Epithelial cell of proximal tubule (primary cell): ENCODE measurements at regions not wholly inside any gene's neighbourhood (a gene's known extent, or its start where the extent isn't known, plus 50 kb on each side); places are given as distances from the start of the nearest gene placed in this dataset.

Experiments used
- DNase-seq: peaks from one replicate; pipeline ENCODE4 v3.0.0-alpha.2; 2011; ENCODE audit warnings: low read depth
- H3K4me3 ChIP-seq: 2 replicates; pipeline ENCODE4 v1.5.1; 2011; ENCODE audit warnings: low read depth, mild to moderate bottlenecking, low read length
- CTCF ChIP-seq: conservative IDR thresholded peaks from 2 replicates; pipeline ENCODE4 v1.5.1; 2012; ENCODE audit warnings: low read depth, mild to moderate bottlenecking, low read length

DNA sequence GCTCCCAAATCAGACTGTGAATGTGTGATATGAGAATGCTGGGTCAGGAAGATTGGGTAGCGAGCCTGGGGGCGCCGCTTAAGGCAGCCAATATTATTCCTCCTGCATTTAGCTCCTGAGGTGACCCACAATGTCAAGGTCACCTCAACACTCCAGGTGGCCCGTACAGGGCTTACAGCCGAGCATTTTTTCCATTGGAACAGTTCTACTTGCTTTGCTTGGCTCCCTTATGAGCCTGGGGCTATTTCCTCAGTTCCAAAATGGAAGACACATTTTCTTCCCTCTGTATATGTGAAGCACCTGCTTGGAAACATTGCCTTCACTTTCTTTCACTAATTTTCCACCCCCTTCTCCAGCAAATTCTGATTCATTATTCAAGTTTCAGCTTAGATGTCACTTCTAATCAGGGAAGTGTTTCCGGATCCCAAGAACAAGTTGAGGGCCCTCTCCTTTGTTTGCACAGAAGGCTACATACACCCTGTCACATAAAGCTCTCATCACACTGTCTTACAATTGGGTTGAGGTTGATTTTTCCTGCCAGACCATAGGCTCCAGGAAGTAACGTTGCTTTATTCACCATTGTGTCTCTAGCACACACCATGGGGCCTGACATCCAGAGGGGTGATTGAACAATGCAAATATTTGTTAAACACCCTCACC is 330.2 kb downstream of the PIK3R1 start:
- no peak for TF ChIP-seq CTCF
- no peak overlapping the region for H3K4me3 ChIP-seq
- DNase-seq = no peak

DNA sequence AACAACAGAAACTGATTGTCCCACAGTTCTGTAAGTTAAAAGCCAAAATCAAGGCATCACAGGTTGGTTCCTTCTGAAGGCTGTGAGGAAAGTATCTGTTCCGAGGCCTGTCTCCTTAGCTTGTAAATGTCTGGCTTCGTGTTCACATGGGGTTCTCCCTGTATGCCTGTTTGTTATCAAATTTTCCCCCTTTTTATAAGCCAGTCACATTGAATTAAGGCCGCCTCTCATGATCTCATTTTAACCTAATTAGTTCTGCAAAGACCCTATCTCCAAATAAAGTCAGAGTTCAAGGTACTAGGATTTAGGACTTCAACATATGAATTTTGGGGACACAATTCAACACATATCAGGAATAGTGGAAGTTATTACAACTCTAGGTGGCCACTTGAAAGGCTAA is 331.5 kb downstream of the PIK3R1 start:
- no peak for DNase-seq
- TF ChIP-seq CTCF = no peak
- no peak overlapping the region for H3K4me3 ChIP-seq

DNA sequence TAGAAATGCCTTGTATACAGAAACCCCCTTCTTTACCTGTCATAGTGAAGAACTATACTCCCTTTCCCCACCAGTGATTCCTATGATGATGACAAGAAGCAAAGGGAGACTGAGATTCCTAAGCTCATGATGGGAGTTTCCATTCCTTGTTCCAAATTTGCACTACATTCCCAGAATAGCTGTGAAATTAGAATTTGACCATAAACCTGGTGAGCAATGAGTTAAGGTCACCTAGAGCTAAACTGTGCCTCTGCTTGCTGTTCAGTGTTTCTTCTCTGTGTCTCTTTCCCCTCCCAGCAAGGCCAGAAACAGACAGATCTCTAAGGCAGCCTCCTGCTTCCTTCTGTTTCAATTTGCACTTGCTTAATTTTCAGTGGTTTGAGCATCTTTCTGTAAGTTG is 332.1 kb downstream of the PIK3R1 start:
- no peak for TF ChIP-seq CTCF
- no peak for DNase-seq

DNA sequence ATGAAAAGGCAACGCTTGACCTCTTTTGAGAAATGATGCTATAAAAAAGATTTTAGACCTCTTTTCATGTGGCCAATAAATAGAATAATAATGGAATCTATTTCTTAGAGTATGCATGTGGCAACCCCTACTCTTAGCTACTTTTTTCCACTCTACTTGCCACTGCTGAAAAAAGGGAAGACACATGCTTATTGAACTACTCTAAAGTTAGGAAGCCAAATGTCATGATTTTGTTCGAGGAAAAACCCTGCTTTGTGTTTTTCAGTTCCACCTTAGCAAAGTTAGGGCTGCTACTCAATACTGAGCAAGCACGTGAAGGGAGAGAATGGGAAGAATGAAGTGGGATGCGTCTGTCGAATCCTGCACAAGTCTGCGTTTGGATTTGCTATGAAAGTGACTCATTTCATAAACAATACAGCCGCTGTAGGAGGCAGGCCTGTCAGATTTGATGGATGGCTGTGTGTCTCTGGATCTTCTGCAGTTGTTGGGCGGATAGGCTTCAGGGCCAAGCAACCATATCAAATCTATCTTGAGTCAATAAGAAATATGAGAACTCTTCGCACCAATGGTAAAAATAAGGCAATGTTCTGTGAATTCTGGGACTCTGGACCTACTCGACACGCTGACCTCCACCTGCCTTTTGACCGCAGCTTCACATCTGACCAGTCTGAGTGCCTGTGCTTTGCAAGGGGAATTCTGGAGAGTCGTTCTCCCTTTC is 333.6 kb downstream of the PIK3R1 start:
- no peak overlapping the region for H3K4me3 ChIP-seq
- no peak for TF ChIP-seq CTCF
- no peak for DNase-seq

More for the DNA sequence above, 332.1 kb downstream of the PIK3R1 start:
- H3K4me3 ChIP-seq = no peak overlapping the region

DNA sequence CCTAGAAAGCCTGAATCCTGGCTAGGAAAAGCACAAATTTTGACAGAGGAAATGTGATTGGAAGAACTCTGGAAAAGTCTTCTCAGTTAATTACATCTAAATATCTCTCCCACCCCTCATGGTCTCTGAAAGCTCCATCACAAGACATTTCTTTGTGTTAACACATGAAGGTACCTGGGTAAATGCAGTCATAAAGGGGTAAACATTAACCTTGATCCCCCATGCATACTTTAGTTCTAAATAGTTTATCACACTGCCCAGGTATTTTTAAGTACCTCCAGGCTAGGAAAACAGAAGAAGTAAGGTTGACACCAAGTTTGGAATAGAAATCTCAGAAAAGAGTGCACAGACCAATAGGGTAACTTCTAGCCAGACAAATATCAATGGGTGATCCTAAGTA is 334.5 kb downstream of the PIK3R1 start:
- no peak for DNase-seq
- TF ChIP-seq CTCF = no peak
- H3K4me3 ChIP-seq = no peak overlapping the region

DNA sequence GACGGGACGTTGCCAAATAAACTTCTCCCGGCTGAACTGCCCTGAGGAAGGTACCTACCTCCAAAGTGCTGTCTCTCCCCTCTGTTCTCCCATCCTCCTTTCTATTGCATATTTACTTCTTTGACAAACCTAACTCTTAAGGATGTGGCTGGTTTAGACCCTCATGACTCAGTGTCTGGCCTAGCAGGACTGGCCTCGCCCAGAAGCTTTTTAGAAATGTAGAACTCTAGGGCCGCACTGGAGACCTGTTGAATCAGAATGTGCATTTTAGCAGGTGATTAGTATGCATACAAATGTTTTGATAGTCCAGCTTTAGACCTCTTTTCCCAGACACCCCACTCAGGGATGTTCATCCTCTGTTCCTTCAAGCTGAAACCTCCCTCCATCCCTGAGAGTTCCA is 335.9 kb downstream of the PIK3R1 start:
- DNase-seq = no peak
- H3K4me3 ChIP-seq = no peak overlapping the region
- TF ChIP-seq CTCF = no peak

DNA sequence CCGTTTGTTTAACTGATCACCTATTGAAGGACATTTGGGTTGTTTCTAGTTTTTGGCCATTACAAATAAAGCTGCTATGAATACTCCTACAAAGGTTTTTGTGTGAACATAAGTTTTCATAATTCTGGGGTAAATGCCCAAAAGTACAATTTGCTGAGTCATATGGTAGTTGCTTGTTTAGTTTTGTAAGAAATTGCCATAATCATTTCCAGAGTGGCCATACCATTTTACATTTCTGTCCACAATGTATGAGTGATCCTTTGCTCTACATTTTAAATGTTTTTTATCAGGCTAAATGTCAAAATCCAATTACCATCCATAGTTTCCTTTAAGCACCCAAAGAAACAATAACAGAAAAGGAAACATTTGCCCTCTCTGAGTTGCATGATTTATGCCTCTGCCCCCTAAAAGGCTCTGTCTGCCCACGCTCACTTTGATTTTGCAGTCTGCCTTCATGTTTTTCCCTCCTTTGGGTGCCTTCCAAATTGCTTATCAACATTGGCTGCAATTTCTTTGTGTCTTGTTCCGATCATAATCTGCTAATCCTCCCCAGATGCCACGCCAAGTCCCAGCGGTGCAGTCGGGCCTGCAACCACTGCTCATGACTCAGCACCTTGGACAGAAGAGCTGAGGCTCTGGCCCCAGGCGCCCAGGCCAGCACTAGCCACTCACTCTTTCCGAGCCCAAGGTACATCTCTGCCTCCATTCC is 339.2 kb downstream of the PIK3R1 start:
- H3K4me3 ChIP-seq = no peak overlapping the region
- no peak for TF ChIP-seq CTCF
- DNase-seq = no peak
